ENCODE measurements at regions not wholly inside any gene's neighbourhood (a gene's known extent, or its start where the extent isn't known, plus 50 kb on each side); places are given as distances from the start of the nearest gene placed in this dataset.
"Not testable (repeated sequence)": the region's sequence is repeated elsewhere in the genome, so short reads cannot be mapped to it uniquely, and the experiment has no call there.

DNA sequence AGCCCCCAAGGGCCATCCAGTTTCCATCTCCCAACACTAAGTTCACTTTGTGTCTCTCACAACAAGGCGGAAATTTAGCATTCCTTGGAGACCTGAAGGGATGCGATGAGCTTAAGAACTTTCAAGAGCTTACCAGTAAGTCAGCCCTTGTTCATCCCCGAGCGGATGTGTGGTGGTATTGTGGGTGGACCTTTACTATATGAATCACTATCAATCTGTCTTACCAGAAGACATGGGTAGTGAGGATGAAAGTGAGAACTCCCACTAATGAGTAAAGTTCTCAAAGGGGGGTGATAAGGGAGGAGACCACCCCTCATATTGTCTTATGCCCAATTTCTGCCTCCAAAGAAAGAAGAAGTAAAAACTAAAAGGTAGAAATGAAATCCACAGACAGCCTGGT is 329.6 kb upstream of the NCKAP5 start:
- TF ChIP-seq, protein P1, sequence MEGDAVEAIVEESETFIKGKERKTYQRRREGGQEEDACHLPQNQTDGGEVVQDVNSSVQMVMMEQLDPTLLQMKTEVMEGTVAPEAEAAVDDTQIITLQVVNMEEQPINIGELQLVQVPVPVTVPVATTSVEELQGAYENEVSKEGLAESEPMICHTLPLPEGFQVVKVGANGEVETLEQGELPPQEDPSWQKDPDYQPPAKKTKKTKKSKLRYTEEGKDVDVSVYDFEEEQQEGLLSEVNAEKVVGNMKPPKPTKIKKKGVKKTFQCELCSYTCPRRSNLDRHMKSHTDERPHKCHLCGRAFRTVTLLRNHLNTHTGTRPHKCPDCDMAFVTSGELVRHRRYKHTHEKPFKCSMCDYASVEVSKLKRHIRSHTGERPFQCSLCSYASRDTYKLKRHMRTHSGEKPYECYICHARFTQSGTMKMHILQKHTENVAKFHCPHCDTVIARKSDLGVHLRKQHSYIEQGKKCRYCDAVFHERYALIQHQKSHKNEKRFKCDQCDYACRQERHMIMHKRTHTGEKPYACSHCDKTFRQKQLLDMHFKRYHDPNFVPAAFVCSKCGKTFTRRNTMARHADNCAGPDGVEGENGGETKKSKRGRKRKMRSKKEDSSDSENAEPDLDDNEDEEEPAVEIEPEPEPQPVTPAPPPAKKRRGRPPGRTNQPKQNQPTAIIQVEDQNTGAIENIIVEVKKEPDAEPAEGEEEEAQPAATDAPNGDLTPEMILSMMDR (IDR thresholded peaks at IDR 0.05): not testable (repeated sequence)
- not testable (repeated sequence) for TF ChIP-seq POLR2A (IDR thresholded peaks at IDR 0.05)
